GM12864 (cell line): ENCODE measurements at regions not wholly inside any gene's neighbourhood (a gene's known extent, or its start where the extent isn't known, plus 50 kb on each side); places are given as distances from the start of the nearest gene placed in this dataset.

Experiments
- DNase-seq: peaks from one replicate; pipeline ENCODE4 v3.0.0-alpha.2; 2011; ENCODE audit warnings: low read depth
- H3K4me3 ChIP-seq: 2 replicates; pipeline ENCODE4 v1.5.1; 2011; ENCODE audit warnings: mild to moderate bottlenecking, low read depth, low read length, control low read depth
- TF ChIP-seq, protein P1 (sequence below): IDR thresholded peaks from 2 replicates; pipeline ENCODE4 v1.5.1; 2011; ENCODE audit warnings: low read depth, mild to moderate bottlenecking, moderate library complexity, low read length, control low read depth, inconsistent platforms; ENCODE audit errors: missing control alignments

DNA sequence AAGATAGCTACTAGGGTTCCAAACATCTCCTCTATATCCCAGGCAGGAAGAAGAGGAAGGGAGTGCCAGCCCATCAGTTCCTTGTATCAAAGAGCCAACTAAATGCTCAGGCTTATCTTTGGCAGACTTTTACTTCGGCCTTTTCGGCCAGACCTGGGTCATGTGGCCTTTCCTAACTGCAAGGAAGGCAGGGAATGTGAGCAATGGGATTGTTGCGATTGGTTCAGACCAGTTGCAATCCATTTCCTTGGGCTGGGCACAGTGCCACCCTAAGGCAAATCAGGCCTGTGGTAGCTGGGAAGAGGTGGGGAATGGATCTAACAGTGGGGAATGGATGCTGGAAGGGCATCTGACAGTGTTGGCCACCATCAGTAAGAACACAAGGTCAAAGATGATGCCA lies 109.9 kb downstream of the RPS24 start:
- TF ChIP-seq, protein P1, sequence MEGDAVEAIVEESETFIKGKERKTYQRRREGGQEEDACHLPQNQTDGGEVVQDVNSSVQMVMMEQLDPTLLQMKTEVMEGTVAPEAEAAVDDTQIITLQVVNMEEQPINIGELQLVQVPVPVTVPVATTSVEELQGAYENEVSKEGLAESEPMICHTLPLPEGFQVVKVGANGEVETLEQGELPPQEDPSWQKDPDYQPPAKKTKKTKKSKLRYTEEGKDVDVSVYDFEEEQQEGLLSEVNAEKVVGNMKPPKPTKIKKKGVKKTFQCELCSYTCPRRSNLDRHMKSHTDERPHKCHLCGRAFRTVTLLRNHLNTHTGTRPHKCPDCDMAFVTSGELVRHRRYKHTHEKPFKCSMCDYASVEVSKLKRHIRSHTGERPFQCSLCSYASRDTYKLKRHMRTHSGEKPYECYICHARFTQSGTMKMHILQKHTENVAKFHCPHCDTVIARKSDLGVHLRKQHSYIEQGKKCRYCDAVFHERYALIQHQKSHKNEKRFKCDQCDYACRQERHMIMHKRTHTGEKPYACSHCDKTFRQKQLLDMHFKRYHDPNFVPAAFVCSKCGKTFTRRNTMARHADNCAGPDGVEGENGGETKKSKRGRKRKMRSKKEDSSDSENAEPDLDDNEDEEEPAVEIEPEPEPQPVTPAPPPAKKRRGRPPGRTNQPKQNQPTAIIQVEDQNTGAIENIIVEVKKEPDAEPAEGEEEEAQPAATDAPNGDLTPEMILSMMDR: no peak
- H3K4me3 ChIP-seq: no peak overlapping the region
- no peak for DNase-seq

DNA sequence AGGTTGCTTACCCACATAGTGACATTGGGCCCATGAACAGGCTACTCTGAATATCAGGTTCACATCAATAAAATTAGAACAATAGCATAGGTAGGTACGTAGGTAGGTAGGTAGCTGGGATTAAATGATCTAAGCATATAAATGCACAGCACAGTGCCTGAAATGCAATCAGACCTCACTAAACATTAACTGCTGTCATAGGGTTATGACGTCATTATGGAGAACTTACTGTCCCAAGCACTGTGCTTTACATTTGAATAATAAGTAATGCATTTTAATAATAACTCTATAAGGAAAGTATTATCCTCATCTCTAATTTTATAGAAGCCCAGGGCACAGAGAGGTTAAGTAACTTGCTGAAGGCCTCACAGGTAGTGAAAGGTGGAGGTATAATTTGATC lies 112.5 kb downstream of the RPS24 start:
- no peak overlapping the region for H3K4me3 ChIP-seq
- TF ChIP-seq, protein P1: no peak
- DNase-seq: no peak

DNA sequence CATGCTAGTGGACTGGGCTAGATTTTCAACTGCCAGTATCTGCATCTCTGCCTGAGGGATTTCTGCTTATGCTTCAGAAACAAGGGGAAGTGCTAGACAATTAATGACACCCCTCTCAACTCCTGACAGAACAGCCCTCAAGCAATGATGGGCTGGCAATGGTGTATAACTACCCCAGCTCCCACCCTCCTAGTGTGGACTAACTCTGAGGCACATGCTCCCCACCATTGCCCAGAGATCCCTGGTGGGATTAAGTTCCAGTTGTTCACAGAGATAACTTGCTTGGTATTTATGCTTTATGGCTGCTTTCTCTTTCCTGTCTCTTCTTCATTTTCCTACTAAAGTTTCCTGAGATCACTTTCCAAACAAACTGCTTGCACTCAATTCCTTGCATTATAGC lies 113.5 kb downstream of the RPS24 start:
- no peak overlapping the region for H3K4me3 ChIP-seq
- TF ChIP-seq, protein P1: no peak
- DNase-seq: no peak

DNA sequence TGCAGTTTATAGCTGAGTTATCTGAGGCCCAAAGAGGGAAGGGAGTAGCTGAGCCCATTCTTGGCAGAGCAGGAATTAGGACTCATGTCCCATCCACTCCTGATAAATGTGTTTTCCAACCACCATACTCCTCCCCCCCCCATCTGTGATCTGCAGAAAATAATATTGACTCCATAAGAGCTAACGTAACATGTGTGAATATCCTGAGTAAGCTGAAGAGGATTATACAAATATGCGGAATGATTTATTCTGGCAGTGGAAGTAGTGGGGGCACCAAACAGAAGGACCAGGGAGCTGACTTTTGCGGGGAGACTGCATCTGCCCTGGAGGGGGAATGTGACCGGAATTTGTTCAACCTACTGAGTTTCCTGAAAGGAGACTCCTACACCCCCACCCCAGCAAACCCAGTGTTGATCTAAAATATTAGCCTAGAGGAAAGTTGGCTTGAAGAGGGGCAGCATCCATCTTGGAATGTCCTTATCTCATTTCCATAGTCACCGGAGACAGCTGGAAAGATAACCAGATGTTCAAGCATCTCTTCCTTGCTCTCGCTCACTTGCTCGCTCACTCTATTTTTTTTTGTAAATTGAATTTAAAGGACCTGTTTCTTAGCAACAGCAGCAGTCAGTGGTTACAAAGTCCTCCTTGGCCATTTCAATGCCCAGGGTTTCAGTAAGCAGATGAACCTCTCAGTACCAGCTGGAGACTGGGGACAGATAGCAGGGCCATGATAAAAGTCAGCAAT lies 114.7 kb downstream of the RPS24 start:
- TF ChIP-seq, protein P1: no peak
- no peak for DNase-seq
- H3K4me3 ChIP-seq: no peak overlapping the region

DNA sequence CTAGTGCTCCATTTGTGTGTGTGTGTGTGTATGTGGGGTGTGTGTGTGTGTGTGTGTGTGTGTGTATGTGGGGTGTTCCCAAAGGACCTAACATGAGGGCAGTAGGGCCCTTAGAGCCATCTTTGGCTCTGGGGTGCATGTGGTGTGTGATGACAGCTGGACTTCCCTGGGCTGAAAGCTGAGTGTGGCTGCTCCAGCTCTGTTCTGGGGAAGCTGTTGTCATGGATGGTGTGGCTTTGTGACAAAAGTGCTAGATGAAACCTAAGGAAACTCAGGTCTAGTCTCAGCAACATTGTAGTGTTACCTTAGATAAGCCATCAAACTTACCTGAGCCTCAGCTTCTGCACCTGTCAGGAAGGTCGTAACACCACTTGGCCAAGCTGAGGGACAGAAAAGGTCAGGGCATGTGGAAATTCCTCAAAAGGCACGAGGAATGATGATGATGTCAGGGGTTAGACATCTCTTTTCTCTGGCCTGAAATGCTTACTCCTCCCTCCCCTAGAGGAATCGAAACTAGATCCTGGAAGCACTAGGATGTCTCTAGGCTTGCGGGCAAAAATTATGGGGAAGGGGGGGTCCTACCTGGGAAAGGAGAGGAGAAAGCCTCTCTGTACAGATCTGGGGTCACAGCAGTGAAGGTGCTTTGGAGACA lies 115.4 kb downstream of the RPS24 start:
- H3K4me3 ChIP-seq: no peak overlapping the region
- DNase-seq: no peak
- TF ChIP-seq, protein P1: no peak

DNA sequence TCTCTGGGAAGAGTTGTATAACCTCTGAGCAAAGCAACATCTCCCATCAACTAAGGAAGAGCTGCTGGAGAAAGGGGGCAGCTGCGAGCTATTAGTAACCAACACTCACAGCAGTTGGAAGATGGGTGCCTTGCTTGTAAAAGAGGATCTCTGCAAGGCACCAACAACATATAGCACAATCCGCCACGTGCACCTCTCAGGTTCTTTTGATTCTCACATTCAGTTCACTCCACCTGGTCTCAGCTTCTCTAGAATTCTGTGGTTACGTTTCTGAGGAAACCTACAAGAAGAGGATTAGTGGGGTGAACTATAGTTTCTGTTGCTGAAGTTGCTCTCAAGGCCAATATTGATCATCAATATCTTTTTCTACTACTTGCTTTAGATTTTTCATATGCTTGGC lies 117.1 kb downstream of the RPS24 start:
- no peak for DNase-seq
- TF ChIP-seq, protein P1: no peak
- no peak overlapping the region for H3K4me3 ChIP-seq

DNA sequence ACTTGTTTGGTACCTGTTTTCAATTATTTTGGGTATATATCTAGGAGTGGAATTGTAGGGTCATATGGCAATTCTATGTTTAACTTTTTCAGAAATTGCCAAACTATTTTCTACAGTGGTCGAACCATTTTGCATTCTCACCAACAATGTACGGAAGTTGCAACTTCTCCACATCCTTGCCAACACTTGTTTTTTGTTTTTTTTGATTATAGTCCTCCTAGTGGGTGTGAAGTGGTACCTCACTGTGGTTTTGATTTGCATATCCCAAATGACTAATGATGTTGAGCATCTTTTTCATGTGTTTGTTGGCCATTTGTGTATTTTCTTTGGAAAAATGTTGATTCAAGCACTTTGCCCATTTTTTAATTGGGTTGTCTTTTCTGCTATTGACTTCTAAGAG lies 122.1 kb downstream of the RPS24 start:
- no peak overlapping the region for H3K4me3 ChIP-seq
- TF ChIP-seq, protein P1: no peak

More for the DNA sequence above, 122.1 kb downstream of the RPS24 start:
- DNase-seq: no peak
